Vagina (tissue), 2 donors: ENCODE measurements at regions not wholly inside any gene's neighbourhood (a gene's known extent, or its start where the extent isn't known, plus 50 kb on each side); places are given as distances from the start of the nearest gene placed in this dataset.

ENCODE experiments used
- POLR2A ChIP-seq, 2 donors: fragments of 450-650 bp; IDR thresholded peaks; one replicate each; pipeline ENCODE4 v1.6.1; 2017; ENCODE audit warnings: antibody characterized with exemption in 2 of 2, mild to moderate bottlenecking in 2 of 2, moderate library complexity in 2 of 2
- TF ChIP-seq, protein P1 (sequence below), 3 experiments: fragments of 450-650 bp in 2 of 3; fragments of 200-600 bp in 1 of 3; sonication (generic) in 1 of 3; IDR thresholded peaks; one replicate each; pipeline ENCODE4 v1.5.1; 2017 to 2019; ENCODE audit warnings: antibody characterized with exemption in 3 of 3, mild to moderate bottlenecking in 2 of 3, moderate library complexity in 2 of 3

DNA sequence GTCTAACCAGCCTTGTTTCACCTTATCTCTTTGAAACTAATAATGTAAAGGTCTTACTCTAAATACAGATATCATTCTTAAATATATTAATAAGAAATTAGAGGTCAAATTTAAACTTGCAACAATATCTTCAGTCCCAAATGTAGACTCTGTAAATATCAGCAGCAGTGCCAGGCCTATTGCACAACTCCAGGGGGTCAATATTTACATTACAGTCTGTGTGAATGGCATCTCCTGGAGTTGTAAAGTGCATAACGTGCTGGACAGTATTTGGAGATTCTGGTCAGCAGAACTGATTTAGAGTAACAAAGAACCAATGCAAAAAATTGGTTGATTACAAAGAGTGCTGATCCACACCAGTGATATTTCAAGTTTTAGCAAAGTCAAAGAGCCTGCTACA is 1225.9 kb downstream of the PCDH19 start:
- TF ChIP-seq, protein P1, sequence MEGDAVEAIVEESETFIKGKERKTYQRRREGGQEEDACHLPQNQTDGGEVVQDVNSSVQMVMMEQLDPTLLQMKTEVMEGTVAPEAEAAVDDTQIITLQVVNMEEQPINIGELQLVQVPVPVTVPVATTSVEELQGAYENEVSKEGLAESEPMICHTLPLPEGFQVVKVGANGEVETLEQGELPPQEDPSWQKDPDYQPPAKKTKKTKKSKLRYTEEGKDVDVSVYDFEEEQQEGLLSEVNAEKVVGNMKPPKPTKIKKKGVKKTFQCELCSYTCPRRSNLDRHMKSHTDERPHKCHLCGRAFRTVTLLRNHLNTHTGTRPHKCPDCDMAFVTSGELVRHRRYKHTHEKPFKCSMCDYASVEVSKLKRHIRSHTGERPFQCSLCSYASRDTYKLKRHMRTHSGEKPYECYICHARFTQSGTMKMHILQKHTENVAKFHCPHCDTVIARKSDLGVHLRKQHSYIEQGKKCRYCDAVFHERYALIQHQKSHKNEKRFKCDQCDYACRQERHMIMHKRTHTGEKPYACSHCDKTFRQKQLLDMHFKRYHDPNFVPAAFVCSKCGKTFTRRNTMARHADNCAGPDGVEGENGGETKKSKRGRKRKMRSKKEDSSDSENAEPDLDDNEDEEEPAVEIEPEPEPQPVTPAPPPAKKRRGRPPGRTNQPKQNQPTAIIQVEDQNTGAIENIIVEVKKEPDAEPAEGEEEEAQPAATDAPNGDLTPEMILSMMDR (IDR thresholded peaks at IDR 0.05), result no peak
- TF ChIP-seq POLR2A (IDR thresholded peaks at IDR 0.05), result no peak
